ENCODE measurements at regions not wholly inside any gene's neighbourhood (a gene's known extent, or its start where the extent isn't known, plus 50 kb on each side); places are given as distances from the start of the nearest gene placed in this dataset.

GRCh38 chr10:107616463-107617410 is 452.2 kb upstream of the SORCS1 start:
- DNase-seq: no peak

DNA sequence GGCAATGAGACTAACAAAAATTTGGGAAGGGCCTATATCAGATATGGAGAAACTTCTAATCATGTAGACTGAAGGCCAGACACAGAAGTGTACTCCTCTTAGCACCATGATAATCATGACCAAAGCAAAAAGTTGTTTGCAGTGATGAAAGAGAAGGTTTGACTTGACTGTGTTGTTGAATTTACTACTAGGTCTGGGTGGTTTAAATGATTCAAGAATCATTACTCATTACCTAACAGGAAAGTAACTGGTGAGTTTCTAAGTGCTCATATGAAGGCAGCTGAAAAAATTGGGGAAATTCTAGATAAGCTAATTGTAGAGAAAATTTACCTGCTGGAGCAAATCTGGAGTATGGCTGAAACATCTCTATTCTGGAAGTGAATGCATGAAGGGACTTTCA is 451.5 kb upstream of the SORCS1 start:
- no peak for DNase-seq

DNA sequence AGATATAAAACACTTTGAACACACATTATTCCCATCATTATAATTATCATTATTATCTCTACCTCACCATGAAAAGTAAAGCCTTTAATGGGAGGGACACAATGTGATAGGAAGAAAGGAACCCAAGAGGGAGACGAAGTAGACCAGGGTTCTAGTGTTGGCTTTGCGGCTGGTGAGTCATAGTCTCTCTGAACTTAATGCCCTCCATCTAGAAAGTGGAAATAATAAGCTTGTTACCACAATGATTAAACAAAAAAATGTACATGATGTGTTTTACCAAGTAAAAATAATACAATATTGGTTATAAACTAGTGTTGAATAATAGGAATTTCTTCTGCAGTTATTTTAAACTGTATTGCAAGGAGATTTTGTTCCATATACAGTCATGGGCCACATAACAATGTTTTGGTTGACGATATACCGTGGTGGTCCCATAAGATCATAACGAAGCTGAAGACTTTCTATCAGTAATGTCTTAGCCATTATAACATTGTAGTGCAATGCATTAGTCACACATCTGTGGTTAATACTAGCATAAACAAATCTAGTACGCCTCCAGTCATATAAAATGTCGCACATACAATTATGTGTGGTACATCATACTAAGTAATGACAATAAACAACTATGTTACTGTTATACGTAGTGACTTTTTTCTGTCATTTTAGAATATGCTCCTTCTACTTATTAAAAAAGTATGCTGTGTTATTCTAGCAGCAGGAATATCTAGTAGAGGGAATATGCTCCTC is 450.6 kb upstream of the SORCS1 start:
- no peak for DNase-seq

GRCh38 chr10:107611115-107611514 is 446.6 kb upstream of the SORCS1 start:
- no peak for DNase-seq

DNA sequence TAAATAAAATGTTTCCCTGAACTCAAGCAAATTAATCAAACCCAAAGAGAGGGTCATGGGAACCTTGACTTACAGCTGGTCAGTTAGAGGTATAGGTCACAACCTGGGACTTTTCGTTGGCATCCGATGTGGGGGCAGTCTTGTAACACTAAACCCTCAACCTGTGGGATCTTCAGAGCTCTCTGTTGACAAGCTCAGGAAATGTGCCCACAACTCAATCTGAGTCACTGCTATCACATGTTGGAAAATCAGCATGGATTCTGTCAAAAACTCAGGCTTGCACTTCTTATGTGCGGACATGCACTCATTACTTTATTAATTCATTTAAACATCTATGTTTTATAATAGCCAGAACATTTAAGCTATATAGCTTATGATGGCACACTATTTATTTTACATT is 424.6 kb upstream of the SORCS1 start:
- no peak for DNase-seq

DNA sequence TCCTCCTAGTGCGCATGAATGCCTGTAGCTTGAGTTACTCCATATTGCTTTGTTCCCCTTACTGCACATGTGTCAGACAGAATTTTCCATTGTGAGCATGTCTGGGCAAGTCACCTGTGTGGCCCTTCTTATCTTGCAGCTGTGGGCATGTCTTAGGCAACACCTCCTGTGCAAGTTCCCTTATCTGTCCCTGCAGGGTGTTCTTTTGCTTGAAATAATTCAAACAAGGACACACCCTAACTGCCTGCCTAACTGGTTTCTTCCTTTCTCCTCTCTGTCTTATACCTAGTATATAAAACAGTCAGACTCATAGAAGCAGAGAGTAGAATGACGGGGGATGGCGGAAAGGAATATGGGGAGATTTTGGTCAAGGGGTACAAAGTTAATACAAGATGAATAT is 421.1 kb upstream of the SORCS1 start:
- no peak for DNase-seq

GRCh38 chr10:107583974-107584373 is 419.5 kb upstream of the SORCS1 start:
- DNase-seq: no peak

DNA sequence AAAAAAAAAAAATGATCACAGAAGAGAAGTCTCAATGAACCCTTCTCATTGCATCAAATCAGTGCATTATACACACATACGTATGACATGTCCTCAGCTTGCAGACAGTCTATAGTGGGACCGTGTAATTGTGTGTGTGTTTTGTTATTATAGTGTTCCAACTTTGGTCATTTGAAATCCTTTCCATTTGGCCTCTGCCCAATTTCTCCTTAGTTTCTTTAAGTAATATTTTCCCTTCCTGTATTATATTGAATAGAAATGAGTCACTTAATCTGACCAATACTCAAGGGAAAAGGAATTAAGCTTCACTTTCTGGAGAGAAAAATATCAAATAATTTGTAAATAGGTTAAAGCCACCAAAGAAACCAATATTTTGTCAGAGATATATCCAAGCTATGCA is 415.5 kb upstream of the SORCS1 start:
- DNase-seq: no peak

DNA sequence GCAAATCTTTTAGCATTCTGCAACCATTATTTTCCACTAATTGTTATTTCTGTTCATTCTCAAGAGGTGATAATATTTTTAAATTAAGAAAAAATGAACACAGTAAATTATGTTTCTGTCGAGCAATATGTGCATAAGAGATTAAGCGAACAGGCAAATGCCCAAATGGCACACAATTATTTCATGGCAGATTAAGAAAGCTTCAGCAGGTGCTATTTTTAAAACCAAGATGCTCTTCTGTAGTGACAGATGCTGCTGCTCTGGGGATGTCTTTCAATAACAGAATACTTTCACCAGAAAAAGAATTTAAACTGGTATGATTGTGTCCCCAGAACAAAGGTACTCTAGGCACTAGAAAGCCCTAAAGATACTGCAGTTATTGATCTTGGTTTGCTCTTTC is 412.7 kb upstream of the SORCS1 start:
- no peak for DNase-seq

- no peak for DNase-seq
Measured at GRCh38 chr10:107576746-107577145, 412.2 kb upstream of the SORCS1 start.

- no peak for DNase-seq
Measured at GRCh38 chr10:107565014-107565413, 400.5 kb upstream of the SORCS1 start.

GRCh38 chr10:107561136-107561650 is 396.7 kb upstream of the SORCS1 start:
- no peak for DNase-seq

DNA sequence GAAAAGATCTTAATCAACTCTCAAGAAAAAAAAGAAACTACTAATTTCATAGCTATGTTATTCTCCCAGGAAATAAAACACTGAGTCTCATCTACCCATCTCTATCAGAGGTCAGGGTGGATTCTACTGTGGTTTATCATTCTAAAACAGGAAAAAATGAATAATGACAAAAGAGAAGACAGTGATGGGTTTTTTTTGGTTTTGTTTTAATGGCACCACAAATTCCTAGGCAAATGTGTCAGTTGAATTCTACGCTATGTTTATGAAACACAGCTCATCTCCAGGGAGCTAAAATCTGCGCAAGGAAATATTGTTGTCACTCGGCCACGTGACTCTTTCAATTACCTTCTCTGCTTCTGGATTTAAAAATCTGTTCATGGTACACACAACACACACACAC is 393.4 kb upstream of the SORCS1 start:
- no peak for DNase-seq

GRCh38 chr10:107554333-107554732 is 389.8 kb upstream of the SORCS1 start:
- no peak for DNase-seq

DNA sequence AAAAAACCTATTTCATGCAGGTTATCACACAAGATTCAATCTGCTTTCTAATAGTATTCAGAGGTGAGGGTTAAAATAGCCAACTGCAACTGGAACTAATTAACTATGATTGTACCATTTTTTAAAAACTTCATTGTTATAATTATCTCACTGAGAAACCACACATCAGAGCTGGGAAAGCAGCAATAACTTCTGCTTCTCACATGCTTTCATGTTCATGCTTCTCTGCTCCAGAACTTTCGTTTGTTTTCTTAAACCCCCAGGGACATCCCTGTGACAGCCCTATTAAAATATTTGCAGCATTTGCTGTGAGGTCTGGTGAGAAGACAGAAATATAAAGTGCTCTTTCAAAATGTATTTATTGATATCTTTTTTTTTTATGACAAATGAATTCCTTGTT is 389.0 kb upstream of the SORCS1 start:
- no peak for DNase-seq

GRCh38 chr10:107552963-107553362 is 388.5 kb upstream of the SORCS1 start:
- DNase-seq: no peak

GRCh38 chr10:107548301-107548700 is 383.8 kb upstream of the SORCS1 start:
- DNase-seq: no peak

DNA sequence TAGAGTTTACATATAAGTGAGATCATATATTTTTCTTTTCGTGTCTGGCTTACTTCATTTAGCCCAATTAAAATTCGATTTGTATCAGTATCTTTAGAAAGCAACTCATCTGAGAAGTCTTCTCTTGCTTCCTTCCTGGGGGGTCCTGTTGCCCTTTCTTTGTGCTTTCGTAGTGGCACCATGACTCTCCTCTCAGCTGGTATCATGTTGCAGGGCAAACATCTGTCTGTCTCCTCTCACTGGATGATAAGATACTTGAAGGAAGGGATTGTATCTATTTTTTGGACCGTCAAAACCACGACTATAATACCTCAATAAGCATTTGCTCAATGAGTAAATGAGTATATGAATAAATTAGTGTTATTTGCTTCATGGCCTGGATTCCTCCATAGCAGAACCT is 382.5 kb upstream of the SORCS1 start:
- DNase-seq: no peak

GRCh38 chr10:107546284-107546683 is 381.8 kb upstream of the SORCS1 start:
- DNase-seq: no peak

DNA sequence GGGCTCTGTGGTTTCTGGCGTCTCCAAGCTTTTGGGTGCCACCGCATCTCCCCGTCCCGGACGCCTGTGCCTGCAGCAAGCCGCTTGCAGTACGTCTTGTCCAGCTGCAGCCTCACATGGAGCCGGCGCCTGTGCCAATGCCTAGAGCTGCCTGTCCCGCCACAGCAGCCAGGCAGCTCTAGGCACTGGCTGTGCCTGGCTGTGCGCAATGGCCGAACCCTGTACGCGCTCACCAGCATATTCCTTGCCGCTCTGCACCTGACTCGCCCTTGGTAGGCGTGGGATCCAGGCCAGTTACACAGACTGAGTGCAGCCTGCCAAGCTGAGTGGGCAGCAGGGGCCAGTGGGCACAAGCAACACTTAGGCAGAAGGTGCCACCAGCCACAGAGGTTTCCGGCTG is 381.2 kb upstream of the SORCS1 start:
- DNase-seq: no peak

- no peak for DNase-seq
Measured at GRCh38 chr10:107544706-107545520, 380.4 kb upstream of the SORCS1 start.

DNA sequence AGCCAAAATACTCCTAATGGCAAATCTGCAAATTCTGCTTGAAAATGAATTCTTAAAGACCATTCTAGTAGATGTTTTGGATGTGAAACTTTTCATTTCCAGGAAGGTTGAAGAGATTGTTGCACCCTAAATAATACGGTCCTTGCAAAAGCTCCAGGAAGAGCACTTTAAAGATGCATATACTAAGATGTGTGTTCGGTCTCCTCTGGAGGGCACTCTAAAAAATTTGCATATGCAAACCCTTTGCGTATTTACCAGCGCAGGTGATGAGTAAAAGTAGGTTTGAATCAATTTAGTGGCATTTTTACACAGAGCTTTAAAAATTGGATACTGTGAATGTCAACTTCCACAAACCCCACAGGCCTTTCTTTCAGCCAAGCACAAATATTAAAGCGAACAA is 378.1 kb upstream of the SORCS1 start:
- DNase-seq: no peak

DNA sequence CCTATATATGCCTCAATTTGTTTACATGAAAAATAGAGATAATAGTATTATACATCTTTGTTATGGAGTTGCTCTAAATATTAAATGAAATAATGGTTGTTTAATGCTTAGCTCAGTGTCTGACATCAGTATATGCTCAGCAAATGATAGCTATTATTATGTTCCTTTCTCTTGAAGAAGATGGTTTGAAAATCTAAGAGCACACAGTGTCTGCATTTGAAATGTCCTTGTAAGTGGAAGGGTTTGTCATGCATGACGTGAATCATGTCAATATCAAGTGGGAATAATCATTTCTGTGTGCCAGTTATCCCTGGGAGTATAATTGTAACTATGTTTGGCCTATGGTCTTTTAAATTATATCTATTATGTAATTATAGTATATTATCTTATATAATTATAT is 377.5 kb upstream of the SORCS1 start:
- no peak for DNase-seq
